Retinal pigment epithelial cell (primary cell): ENCODE measurements at regions not wholly inside any gene's neighbourhood (a gene's known extent, or its start where the extent isn't known, plus 50 kb on each side); places are given as distances from the start of the nearest gene placed in this dataset.

Source experiments
- DNase-seq: peaks from one replicate; pipeline ENCODE4 v3.0.0-alpha.2; 2010; ENCODE audit warnings: low read depth
- H3K4me3 ChIP-seq: 2 replicates; pipeline ENCODE4 v1.5.1; 2011; ENCODE audit warnings: mild to moderate bottlenecking, low read length, control low read depth, moderate library complexity
- CTCF ChIP-seq: conservative IDR thresholded peaks from 2 replicates; pipeline ENCODE4 v1.5.1; 2011; ENCODE audit warnings: low read depth, low read length, control low read depth, inconsistent platforms

- H3K4me3 ChIP-seq: no peak overlapping the region
- DNase-seq: no peak
- TF ChIP-seq CTCF: no peak
These were observed 145.4 kb downstream of the AEBP2 start for GRCh38 chr12:19584732-19585131.

DNA sequence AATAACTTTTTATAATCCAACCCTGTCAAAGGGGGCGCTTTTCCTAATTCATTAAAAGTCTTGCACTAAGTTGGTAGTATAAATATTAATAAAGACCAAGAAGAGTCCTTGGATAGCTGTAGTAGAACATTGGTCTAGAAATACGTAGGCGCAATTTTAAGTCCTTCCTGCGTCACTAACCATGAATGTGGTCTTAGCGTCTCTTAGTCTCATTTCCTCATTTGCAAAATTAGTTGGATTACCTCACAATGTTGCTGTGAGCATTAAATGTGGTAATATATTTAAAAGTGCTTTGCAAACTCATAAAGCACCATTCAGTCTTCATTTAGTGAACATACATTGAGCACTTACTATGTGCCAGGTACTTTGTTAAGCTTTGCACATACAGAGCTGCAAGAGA lies 149.7 kb downstream of the AEBP2 start:
- no peak overlapping the region for H3K4me3 ChIP-seq
- no peak for TF ChIP-seq CTCF
- no peak for DNase-seq

DNA sequence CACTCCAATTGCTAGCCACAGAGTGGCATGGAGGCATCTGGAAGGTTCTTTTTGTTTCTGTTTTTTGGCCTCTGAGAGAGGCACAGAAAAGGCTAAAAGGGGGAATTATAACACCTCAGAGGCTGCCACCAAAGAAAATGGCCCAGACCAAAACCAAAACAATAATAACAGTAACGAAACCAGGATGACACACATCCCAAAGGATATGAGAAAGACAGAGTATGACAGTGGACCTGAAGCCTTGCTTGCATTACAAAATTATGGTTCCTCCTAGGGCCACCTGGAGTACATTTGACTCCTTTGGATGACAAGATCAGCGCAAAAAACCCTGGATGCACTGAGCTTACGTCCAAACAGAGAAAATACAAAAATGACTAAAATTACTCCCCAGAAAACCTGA lies 152.7 kb downstream of the AEBP2 start:
- no peak for TF ChIP-seq CTCF
- no peak for DNase-seq

GRCh38 chr12:19596434-19597166 lies 157.3 kb downstream of the AEBP2 start:
- no peak for DNase-seq
- no peak for TF ChIP-seq CTCF
- H3K4me3 ChIP-seq: no peak overlapping the region

More for the DNA sequence above, 152.7 kb downstream of the AEBP2 start:
- H3K4me3 ChIP-seq: no peak overlapping the region

DNA sequence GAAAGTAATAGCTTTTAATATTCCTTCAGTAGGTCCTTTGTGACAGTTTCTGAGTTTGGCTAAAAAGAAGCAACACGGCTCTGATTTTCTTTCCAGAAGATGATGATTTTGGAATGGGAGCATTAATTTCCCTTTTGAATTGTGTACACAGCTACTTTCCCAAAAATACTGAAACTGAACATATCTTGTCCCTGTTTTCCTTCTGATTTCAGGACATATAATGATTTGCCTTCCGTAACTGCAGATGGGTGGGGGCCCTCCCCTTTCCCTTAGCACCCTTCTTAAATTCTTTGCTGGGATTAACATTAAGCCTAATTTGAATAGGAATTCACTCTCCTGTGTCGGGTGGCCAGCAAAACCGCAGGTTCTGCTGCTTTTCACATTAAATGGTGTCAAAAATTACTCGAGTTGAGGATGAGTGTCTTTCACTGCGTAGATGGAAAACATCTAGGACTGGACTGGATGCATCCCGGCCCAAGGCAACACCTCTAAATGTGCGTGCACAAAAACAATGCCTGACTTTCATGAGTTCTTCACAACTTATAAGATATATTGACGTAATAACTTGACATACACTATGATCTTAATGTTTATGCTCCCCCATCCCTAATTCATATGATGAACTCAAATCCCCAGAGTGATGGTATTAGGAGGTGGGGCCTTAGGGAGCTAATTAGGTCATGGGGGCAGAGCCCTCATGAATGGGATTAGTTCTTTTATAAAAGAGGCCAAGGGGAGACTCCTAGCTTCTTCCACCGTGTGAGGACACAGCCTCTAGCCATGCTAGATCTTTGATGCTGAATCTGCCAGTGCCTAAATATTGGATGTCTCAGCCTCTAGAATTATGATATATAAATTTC lies 158.1 kb downstream of the AEBP2 start:
- DNase-seq: no peak

DNA sequence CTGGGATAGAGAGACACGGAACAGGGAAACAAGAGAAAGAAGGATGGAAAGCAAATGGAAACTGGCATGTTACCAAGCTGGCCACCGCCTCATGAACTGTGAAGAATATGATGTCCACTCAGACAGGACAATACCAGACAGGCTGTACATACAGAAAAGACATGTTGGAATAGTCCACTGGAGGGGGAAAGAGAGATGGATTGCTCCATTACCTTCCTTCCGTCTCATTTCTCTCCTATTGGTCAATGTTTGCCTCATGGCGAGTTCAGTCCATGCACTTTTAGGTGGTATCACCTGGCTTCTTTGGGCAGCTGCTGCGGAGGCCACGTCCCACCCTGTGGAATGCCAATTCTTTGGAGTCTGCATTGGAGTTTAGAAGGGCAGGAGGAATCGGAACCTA lies 166.4 kb downstream of the AEBP2 start:
- TF ChIP-seq CTCF: no peak
- no peak for DNase-seq

More for the DNA sequence above, 158.1 kb downstream of the AEBP2 start:
- H3K4me3 ChIP-seq: no peak overlapping the region
- no peak for TF ChIP-seq CTCF

More for the DNA sequence above, 166.4 kb downstream of the AEBP2 start:
- no peak overlapping the region for H3K4me3 ChIP-seq
